GM04503 (cell line): ENCODE measurements at regions not wholly inside any gene's neighbourhood (a gene's known extent, or its start where the extent isn't known, plus 50 kb on each side); places are given as distances from the start of the nearest gene placed in this dataset.
"Not testable (repeated sequence)": the region's sequence is repeated elsewhere in the genome, so short reads cannot be mapped to it uniquely, and the experiment has no call there.

Experiments
- DNase-seq: peaks from one replicate; pipeline ENCODE4 v3.0.0-alpha.2; 2012; ENCODE audit warnings: low read depth

GRCh38 chr2:237196866-237197618 is 111.4 kb downstream of the COPS8 start:
- DNase-seq, result no peak

DNA sequence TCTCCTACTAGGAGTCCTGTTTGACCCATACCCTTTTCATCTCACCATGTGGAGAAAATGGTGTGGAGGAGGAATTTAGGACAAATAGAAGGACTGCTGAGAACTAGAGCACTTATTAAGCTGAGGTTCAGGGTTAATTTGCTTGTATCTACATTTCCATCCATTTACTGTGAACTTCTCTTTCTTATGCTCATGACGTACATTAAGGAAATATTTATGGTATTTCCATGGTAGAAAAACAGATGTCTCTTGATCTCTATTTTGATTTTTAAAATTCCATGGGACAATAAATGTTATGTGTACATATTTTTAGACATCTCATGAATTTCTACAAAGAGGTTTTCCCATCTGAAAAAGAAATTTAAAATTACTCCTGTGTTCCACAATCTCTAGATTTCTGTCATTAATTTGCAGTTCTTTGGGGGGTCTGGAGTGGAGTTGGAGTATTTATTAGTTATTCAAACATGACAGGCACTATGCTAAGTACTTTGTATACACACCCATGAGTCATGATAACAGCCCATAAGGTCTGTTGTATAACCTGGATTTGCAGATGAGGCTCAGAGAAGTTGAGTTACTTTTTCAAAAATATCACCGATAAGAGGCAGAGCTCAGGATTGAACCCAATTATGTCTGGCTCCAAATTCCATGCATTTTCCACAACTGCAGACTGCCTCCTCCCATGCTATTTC is 112.6 kb downstream of the COPS8 start:
- DNase-seq, result no peak

GRCh38 chr2:237199082-237199481 is 113.4 kb downstream of the COPS8 start:
- no peak for DNase-seq

- DNase-seq, result no peak
These were observed 113.9 kb downstream of the COPS8 start for GRCh38 chr2:237199577-237199976.

- DNase-seq, result no peak
These were observed 114.8 kb downstream of the COPS8 start for GRCh38 chr2:237200462-237200861.

GRCh38 chr2:237201461-237202287 is 116.0 kb downstream of the COPS8 start:
- DNase-seq, result peak; percentile 91

DNA sequence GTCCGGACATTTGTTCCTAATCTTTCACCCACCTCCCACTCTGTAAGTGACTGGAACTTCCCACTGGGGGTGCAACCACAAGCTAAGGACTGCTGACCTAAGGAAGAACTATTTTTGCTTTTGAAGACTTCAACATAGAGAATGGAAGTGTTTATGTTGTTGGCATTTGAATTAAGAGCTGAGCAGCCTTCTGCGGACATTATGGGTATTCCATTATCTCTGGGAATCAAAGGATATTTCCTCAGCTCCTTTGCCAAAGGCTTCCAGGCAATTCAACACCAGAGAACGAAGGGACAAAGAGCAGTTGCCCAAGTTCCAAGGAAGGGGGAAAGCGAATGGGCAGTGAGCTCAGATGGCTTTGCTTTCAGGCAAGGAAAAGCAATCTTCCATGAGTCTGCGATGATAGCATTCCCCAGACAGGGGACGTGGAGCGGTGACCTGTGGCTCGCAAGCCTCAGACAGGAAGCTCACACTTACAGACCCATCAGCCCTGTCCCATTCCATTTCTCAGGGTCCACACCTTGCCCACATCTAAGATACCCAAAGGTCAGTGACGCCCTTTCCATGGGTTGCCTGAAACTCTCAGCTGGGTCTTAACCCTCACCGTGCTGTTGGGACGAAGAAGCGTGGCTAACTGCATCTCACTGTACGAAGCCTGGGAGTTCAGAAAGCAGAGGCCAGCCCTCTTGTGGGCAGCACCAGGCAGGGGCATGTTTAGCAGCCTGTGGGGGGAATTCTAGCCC is 116.8 kb downstream of the COPS8 start:
- DNase-seq, result no peak

GRCh38 chr2:237205043-237205541 is 119.4 kb downstream of the COPS8 start:
- no peak for DNase-seq

GRCh38 chr2:237205561-237205971 is 119.9 kb downstream of the COPS8 start:
- no peak for DNase-seq

DNA sequence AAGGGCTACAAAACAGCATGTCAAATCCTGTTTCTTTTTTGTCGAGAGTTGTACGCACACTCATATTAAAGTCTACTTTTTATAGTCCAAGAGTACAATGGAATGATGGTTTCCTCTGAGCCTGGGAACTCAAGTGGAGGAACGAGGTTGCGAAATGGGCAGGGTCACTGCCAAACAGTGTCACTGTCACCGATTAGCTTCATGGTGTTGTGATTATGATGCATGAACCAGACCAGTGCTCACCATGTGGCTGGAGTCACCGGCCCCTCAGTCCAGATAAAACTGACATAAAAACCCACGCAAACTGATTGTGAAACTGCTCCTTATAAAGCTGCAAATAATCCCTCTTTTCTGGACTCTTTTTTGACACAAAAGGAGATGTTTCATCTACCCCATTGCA is 122.0 kb downstream of the COPS8 start:
- DNase-seq, result peak; percentile 88

- DNase-seq, result peak; percentile 96
These were observed 122.9 kb downstream of the COPS8 start for GRCh38 chr2:237208373-237209260.

- no peak for DNase-seq
These were observed 124.2 kb downstream of the COPS8 start for GRCh38 chr2:237209885-237210284.

GRCh38 chr2:237210297-237210696 is 124.6 kb downstream of the COPS8 start:
- DNase-seq, result no peak

DNA sequence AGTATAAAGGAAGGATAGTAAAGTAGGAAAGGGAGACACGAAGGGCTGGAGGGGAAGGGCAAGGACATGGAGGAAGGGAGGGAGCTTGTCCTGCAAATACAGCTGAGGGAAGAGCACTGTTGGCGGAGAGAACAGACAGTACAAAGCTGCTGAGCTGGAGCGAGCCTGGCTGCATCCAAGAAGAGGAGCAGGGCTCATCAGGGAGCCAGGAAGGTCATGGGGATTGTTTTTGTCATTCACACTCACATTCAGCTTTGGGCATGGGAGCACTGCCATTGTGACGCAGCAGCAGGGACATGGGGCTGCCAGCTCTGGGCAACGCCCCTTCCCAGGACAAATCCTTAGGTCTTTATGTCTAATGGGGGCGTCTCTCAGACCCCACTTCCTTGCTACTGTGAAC is 125.1 kb downstream of the COPS8 start:
- DNase-seq, result no peak

DNA sequence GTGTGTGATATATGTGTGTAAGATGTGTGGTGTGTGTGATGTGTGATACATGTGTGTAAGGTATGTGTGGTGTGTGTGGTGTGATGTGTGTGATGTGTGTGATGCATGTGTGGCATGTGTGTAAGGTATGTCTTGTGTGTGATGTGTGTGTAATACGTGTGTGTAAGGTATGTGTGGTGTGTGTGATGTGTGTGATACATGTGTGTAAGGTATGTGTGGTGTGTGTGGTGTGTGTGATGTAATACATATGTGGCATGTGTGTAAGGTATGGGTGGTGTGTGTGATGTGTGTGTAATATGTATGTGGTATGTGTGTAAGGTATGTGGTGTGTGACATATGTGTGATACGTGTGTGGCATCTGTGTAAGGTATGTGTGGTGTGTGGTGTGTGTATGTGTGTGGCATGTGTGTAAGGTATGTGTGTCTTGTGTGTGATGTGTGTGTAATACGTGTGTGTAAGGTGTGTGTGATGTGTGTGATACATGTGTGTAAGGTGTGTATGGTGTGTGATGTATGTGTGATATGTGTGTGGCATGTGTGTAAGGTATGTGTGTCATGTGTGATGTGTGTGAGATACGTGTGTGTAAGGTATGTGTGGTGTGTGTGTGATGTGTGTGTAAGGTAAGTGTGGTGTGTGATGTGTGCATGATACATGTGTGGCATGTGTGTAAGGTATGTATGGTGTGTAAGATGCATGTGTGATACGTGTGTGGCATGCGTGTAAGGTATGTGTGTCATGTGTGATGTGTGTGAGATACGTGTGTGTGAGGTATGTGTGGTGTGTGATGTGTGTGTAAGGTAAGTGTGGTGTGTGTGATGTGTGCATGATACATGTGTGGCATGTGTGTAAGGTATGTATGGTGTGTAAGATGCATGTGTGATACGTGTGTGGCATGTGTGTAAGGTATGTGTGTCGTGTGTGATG is 126.9 kb downstream of the COPS8 start:
- DNase-seq, result not testable (repeated sequence)

GRCh38 chr2:237213315-237214022 is 127.8 kb downstream of the COPS8 start:
- DNase-seq, result no peak

GRCh38 chr2:237214030-237214675 is 128.5 kb downstream of the COPS8 start:
- DNase-seq, result no peak

GRCh38 chr2:237214963-237215362 is 129.3 kb downstream of the COPS8 start:
- no peak for DNase-seq
